Keratinocyte (primary cell): ENCODE measurements at regions not wholly inside any gene's neighbourhood (a gene's known extent, or its start where the extent isn't known, plus 50 kb on each side); places are given as distances from the start of the nearest gene placed in this dataset.

Experiments used
- DNase-seq: peaks from one replicate; pipeline ENCODE4 v3.0.0-alpha.2; 2011; ENCODE audit warnings: low read depth, missing footprints, low spot score
- FAIRE-seq: peaks from 2 replicates; lab custom pipeline; 2011; peaks lifted over from hg19 to GRCh38; lab: Jason Lieb, UNC
- H2AFZ ChIP-seq: 2 replicates; pipeline ENCODE4 v1.6.0; 2012; ENCODE audit warnings: low read length, control low read depth, inconsistent platforms; ENCODE audit not compliant: control insufficient read depth
- H3K27ac ChIP-seq: 2 replicates; pipeline ENCODE4 v1.5.1; 2011; ENCODE audit warnings: low read length; ENCODE audit not compliant: control insufficient read depth, insufficient read depth
- H3K27me3 ChIP-seq: 3 replicates; pipeline ENCODE4 v1.6.0; 2011; ENCODE audit warnings: low read length; ENCODE audit not compliant: control insufficient read depth, insufficient read depth; ENCODE audit errors: extremely low read depth
- H3K36me3 ChIP-seq, 2 experiments: 2 replicates in 1 of 2; 3 replicates in 1 of 2; pipeline ENCODE4 v1.5.1; 2011; ENCODE audit warnings: low read length in 2 of 2, mild to moderate bottlenecking in 1 of 2; ENCODE audit not compliant: control insufficient read depth in 2 of 2, insufficient read depth in 2 of 2; ENCODE audit errors: extremely low read depth in 1 of 2
- H3K4me1 ChIP-seq: 3 replicates; pipeline ENCODE4 v1.5.1; 2011; ENCODE audit warnings: low read length; ENCODE audit not compliant: control insufficient read depth, insufficient read depth; ENCODE audit errors: extremely low read depth
- H3K4me2 ChIP-seq: 3 replicates; pipeline ENCODE4 v1.6.0; 2011; ENCODE audit warnings: low read depth, low read length; ENCODE audit not compliant: control insufficient read depth, insufficient read depth; ENCODE audit errors: extremely low read depth
- H3K4me3 ChIP-seq, 3 experiments: fragments of 200-600 bp in 1 of 3; sonication (generic) in 1 of 3; 2 replicates in 2 of 3; 3 replicates in 1 of 3; pipeline ENCODE4 v1.5.1; 2011 to 2016; ENCODE audit warnings: low read length in 3 of 3, mild to moderate bottlenecking in 3 of 3, control low read depth in 2 of 3, inconsistent platforms in 1 of 3, low read depth in 1 of 3, mixed read lengths in 1 of 3, mixed run types in 1 of 3, moderate library complexity in 1 of 3; ENCODE audit not compliant: control insufficient read depth in 2 of 3, insufficient read depth in 2 of 3; ENCODE audit errors: extremely low read depth in 1 of 3
- H3K79me2 ChIP-seq: 2 replicates; pipeline ENCODE4 v1.6.0; 2012; ENCODE audit warnings: low read length; ENCODE audit not compliant: control insufficient read depth, insufficient read depth
- H3K9ac ChIP-seq: 3 replicates; pipeline ENCODE4 v1.6.0; 2011; ENCODE audit warnings: low read length; ENCODE audit not compliant: control insufficient read depth, insufficient read depth; ENCODE audit errors: extremely low read depth
- H3K9me1 ChIP-seq: 3 replicates; pipeline ENCODE4 v1.6.0; 2011; ENCODE audit warnings: low read length; ENCODE audit not compliant: control insufficient read depth, insufficient read depth; ENCODE audit errors: extremely low read depth
- H3K9me3 ChIP-seq: 2 replicates; pipeline ENCODE4 v1.5.1; 2012; ENCODE audit warnings: low read depth, low read length; ENCODE audit not compliant: control insufficient read depth
- H4K20me1 ChIP-seq: 3 replicates; pipeline ENCODE4 v1.6.0; 2011; ENCODE audit warnings: low read length; ENCODE audit not compliant: control insufficient read depth, insufficient read depth; ENCODE audit errors: extremely low read depth
- CTCF ChIP-seq, 3 experiments: IDR thresholded peaks in 1 of 3; conservative IDR thresholded peaks in 1 of 3; optimal IDR thresholded peaks in 1 of 3; 2 replicates in 2 of 3; 3 replicates in 1 of 3; pipeline versions ENCODE3 to v1.5.1; 2011; ENCODE audit warnings: low read length in 3 of 3, mild to moderate bottlenecking in 3 of 3, moderate library complexity in 2 of 3, control low read depth in 1 of 3, inconsistent platforms in 1 of 3; ENCODE audit not compliant: insufficient read depth in 2 of 3; ENCODE audit errors: extremely low read depth in 1 of 3
- EZH2 ChIP-seq: IDR thresholded peaks from one replicate; pipeline ENCODE4 v1.6.1; 2012; ENCODE audit warnings: inconsistent platforms, mild to moderate bottlenecking, low read length, moderate library complexity
- dilution Hi-C: fragments of 300-500 bp; cut with MboI; formaldehyde crosslinking; loops from one replicate; pipeline ENCODE4 v1.7.0; 2020; ENCODE audit warnings: low sequenced_read_pairs; ENCODE audit not compliant: extremely low pct_ligation_motif_present

- H3K79me2 ChIP-seq, result no peaks in the 10 kb centered on the region
- no peak for FAIRE-seq
- no peaks in the 10 kb centered on the region for H3K27me3 ChIP-seq
- no peaks in the 10 kb centered on the region for H3K9me3 ChIP-seq
- no peak overlapping the region for H3K4me2 ChIP-seq
- H3K9me1 ChIP-seq, result no peaks in the 10 kb centered on the region
- TF ChIP-seq CTCF (optimal IDR thresholded peaks at IDR 0.05 in 1 of 3, IDR thresholded peaks at IDR 0.05 in 1 of 3, conservative IDR thresholded peaks at IDR 0.05 in 1 of 3; ENCODE audit: extremely low read depth in 1 of 3, insufficient read depth in 2 of 3, low read length in 3 of 3) (no peak), EZH2 (no peak)
- dilution Hi-C loops, result no loop called here
- DNase-seq, result no peak
- H4K20me1 ChIP-seq, result no peaks in the 10 kb centered on the region
- H3K9ac ChIP-seq, result no peak overlapping the region
- no peak overlapping the region for H3K4me3 ChIP-seq
- H3K4me1 ChIP-seq, result no peaks in the 10 kb centered on the region
- H3K36me3 ChIP-seq, result no peaks in the 10 kb centered on the region
- no peak overlapping the region for H3K27ac ChIP-seq
- H2AFZ ChIP-seq, result no peak overlapping the region
These were observed 1023.6 kb downstream of the VRK1 start for GRCh38 chr14:97820781-97821180.

- no peaks in the 10 kb centered on the region for H3K36me3 ChIP-seq
- H3K9me1 ChIP-seq, result no peaks in the 10 kb centered on the region
- H2AFZ ChIP-seq, result no peak overlapping the region
- H3K4me2 ChIP-seq, result no peak overlapping the region
- H3K27ac ChIP-seq, result no peak overlapping the region
- H3K27me3 ChIP-seq, result no peaks in the 10 kb centered on the region
- dilution Hi-C loops, result no loop called here
- H3K79me2 ChIP-seq, result no peaks in the 10 kb centered on the region
- no peaks in the 10 kb centered on the region for H4K20me1 ChIP-seq
- DNase-seq, result no peak
- TF ChIP-seq EZH2 (no peak), CTCF (optimal IDR thresholded peaks at IDR 0.05 in 1 of 3, IDR thresholded peaks at IDR 0.05 in 1 of 3, conservative IDR thresholded peaks at IDR 0.05 in 1 of 3; ENCODE audit: extremely low read depth in 1 of 3, insufficient read depth in 2 of 3, low read length in 3 of 3) (no peak)
- no peak overlapping the region for H3K4me3 ChIP-seq
- H3K4me1 ChIP-seq, result peaks cover 7% of the 10 kb centered on the region
- H3K9me3 ChIP-seq, result no peaks in the 10 kb centered on the region
- FAIRE-seq, result no peak
- H3K9ac ChIP-seq, result no peak overlapping the region
These were observed 1027.0 kb downstream of the VRK1 start for GRCh38 chr14:97824218-97824617.
